ENCODE measurements at regions not wholly inside any gene's neighbourhood (a gene's known extent, or its start where the extent isn't known, plus 50 kb on each side); places are given as distances from the start of the nearest gene placed in this dataset.

DNA sequence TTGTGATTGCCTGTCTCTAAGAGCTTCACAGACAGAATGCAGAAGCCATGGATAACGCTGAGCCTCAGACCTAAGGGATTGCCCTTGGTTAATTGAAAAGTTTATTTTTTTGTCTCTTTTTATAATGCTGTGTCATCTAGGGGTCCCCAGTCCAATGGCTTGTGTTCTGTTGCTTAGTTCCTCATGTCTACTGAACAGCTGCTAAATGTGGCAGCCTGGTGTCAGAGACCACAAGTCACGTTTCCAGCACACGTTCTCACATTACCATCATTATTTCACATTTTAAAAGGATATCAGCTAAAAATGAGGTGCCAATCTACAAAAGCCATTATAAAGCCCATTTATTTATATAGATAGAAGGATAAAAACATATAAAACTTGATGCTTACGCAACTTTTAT, 1362.0 kb downstream of the PCDH9 start:
- no peak for ATAC-seq
- TF ChIP-seq ZNF8 (CRISPR knock-in tag; IDR thresholded peaks at IDR 0.05) (no peak), ARNTL (CRISPR knock-in tag; IDR thresholded peaks at IDR 0.05; ENCODE audit: borderline replicate concordance, low read depth) (no peak), TOX (CRISPR knock-in tag; IDR thresholded peaks at IDR 0.05; ENCODE audit: borderline replicate concordance) (no peak), OSR1 (CRISPR knock-in tag; IDR thresholded peaks at IDR 0.05) (no peak), GLIS3 (CRISPR knock-in tag; IDR thresholded peaks at IDR 0.05) (no peak), RARB (CRISPR knock-in tag; IDR thresholded peaks at IDR 0.05) (no peak), ZFP3 (CRISPR knock-in tag; IDR thresholded peaks at IDR 0.05) (no peak), ZFP30 (CRISPR knock-in tag; IDR thresholded peaks at IDR 0.05) (no peak), SNAI2 (CRISPR knock-in tag; IDR thresholded peaks at IDR 0.05) (no peak), PPARA (CRISPR knock-in tag; IDR thresholded peaks at IDR 0.05; ENCODE audit: borderline replicate concordance) (no peak), CSDC2 (CRISPR knock-in tag; IDR thresholded peaks at IDR 0.05) (no peak), ISL1 (CRISPR knock-in tag; IDR thresholded peaks at IDR 0.05) (no peak), ESRRG (CRISPR knock-in tag; IDR thresholded peaks at IDR 0.05) (no peak)
- TF ChIP-seq, protein P1, sequence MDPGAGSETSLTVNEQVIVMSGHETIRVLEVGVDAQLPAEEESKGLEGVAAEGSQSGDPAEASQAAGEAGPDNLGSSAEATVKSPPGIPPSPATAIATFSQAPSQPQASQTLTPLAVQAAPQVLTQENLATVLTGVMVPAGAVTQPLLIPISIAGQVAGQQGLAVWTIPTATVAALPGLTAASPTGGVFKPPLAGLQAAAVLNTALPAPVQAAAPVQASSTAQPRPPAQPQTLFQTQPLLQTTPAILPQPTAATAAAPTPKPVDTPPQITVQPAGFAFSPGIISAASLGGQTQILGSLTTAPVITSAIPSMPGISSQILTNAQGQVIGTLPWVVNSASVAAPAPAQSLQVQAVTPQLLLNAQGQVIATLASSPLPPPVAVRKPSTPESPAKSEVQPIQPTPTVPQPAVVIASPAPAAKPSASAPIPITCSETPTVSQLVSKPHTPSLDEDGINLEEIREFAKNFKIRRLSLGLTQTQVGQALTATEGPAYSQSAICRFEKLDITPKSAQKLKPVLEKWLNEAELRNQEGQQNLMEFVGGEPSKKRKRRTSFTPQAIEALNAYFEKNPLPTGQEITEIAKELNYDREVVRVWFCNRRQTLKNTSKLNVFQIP (CRISPR knock-in tag; IDR thresholded peaks at IDR 0.05; ENCODE audit: borderline replicate concordance, low read depth): no peak
- TF ChIP-seq, protein P2, sequence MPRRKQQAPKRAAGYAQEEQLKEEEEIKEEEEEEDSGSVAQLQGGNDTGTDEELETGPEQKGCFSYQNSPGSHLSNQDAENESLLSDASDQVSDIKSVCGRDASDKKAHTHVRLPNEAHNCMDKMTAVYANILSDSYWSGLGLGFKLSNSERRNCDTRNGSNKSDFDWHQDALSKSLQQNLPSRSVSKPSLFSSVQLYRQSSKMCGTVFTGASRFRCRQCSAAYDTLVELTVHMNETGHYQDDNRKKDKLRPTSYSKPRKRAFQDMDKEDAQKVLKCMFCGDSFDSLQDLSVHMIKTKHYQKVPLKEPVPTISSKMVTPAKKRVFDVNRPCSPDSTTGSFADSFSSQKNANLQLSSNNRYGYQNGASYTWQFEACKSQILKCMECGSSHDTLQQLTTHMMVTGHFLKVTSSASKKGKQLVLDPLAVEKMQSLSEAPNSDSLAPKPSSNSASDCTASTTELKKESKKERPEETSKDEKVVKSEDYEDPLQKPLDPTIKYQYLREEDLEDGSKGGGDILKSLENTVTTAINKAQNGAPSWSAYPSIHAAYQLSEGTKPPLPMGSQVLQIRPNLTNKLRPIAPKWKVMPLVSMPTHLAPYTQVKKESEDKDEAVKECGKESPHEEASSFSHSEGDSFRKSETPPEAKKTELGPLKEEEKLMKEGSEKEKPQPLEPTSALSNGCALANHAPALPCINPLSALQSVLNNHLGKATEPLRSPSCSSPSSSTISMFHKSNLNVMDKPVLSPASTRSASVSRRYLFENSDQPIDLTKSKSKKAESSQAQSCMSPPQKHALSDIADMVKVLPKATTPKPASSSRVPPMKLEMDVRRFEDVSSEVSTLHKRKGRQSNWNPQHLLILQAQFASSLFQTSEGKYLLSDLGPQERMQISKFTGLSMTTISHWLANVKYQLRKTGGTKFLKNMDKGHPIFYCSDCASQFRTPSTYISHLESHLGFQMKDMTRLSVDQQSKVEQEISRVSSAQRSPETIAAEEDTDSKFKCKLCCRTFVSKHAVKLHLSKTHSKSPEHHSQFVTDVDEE (CRISPR knock-in tag; IDR thresholded peaks at IDR 0.05): no peak
- TF ChIP-seq, protein P3, sequence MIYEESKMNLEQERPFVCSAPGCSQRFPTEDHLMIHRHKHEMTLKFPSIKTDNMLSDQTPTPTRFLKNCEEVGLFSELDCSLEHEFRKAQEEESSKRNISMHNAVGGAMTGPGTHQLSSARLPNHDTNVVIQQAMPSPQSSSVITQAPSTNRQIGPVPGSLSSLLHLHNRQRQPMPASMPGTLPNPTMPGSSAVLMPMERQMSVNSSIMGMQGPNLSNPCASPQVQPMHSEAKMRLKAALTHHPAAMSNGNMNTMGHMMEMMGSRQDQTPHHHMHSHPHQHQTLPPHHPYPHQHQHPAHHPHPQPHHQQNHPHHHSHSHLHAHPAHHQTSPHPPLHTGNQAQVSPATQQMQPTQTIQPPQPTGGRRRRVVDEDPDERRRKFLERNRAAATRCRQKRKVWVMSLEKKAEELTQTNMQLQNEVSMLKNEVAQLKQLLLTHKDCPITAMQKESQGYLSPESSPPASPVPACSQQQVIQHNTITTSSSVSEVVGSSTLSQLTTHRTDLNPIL (CRISPR knock-in tag; IDR thresholded peaks at IDR 0.05; ENCODE audit: low read depth): no peak
- TF ChIP-seq, protein P4, sequence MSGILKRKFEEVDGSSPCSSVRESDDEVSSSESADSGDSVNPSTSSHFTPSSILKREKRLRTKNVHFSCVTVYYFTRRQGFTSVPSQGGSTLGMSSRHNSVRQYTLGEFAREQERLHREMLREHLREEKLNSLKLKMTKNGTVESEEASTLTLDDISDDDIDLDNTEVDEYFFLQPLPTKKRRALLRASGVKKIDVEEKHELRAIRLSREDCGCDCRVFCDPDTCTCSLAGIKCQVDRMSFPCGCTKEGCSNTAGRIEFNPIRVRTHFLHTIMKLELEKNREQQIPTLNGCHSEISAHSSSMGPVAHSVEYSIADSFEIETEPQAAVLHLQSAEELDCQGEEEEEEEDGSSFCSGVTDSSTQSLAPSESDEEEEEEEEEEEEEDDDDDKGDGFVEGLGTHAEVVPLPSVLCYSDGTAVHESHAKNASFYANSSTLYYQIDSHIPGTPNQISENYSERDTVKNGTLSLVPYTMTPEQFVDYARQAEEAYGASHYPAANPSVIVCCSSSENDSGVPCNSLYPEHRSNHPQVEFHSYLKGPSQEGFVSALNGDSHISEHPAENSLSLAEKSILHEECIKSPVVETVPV (CRISPR knock-in tag; IDR thresholded peaks at IDR 0.05): no peak

DNA sequence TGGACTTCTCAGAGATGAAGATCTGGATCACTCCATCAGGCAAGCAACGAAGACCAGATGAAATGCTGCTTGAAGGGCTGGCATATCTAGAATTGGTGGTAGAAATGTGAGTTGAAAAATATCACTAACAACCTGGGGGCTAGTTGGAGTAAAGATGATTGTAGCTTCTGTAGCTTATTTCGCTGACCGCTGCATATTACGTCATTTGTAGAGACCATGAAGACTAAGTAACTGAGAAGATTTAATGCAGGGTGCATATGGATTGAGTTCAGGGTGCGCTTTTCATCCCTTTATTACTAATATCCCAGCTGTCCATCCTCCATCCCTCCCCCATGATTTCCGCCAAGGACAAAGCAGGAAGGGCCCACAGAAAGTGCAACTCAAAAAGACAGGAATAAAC, 1364.0 kb downstream of the PCDH9 start:
- TF ChIP-seq, protein P5, sequence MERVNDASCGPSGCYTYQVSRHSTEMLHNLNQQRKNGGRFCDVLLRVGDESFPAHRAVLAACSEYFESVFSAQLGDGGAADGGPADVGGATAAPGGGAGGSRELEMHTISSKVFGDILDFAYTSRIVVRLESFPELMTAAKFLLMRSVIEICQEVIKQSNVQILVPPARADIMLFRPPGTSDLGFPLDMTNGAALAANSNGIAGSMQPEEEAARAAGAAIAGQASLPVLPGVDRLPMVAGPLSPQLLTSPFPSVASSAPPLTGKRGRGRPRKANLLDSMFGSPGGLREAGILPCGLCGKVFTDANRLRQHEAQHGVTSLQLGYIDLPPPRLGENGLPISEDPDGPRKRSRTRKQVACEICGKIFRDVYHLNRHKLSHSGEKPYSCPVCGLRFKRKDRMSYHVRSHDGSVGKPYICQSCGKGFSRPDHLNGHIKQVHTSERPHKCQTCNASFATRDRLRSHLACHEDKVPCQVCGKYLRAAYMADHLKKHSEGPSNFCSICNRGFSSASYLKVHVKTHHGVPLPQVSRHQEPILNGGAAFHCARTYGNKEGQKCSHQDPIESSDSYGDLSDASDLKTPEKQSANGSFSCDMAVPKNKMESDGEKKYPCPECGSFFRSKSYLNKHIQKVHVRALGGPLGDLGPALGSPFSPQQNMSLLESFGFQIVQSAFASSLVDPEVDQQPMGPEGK (CRISPR knock-in tag; IDR thresholded peaks at IDR 0.05; ENCODE audit: borderline replicate concordance): no peak
- TF ChIP-seq ISL1 (CRISPR knock-in tag; IDR thresholded peaks at IDR 0.05): no peak
- no peak for TF ChIP-seq ARNTL (CRISPR knock-in tag; IDR thresholded peaks at IDR 0.05; ENCODE audit: borderline replicate concordance, low read depth)
- no peak for TF ChIP-seq GLIS3 (CRISPR knock-in tag; IDR thresholded peaks at IDR 0.05)
- no peak for TF ChIP-seq ZFP30 (CRISPR knock-in tag; IDR thresholded peaks at IDR 0.05)
- TF ChIP-seq OSR1 (CRISPR knock-in tag; IDR thresholded peaks at IDR 0.05): no peak
- ATAC-seq: no peak

DNA sequence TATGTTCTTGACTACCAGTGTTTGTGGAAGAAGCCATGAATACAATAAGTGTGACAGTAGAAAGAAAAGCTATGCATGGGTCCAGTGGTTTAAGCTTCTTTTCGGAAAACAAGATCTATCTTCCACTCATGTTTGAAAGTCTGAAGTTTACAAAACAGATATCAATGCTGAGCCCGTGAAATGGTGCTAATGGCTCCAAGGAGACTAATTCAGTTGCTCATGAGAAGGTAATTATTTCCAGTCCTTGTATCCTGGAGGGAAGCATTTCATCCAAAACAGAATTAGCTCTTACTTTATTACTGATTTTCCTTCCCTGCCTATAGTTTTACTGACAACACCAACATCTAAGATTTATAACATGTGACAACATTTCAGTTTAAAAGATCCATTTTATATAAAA, 1364.9 kb downstream of the PCDH9 start:
- no peak for TF ChIP-seq CSDC2 (CRISPR knock-in tag; IDR thresholded peaks at IDR 0.05)
- no peak for TF ChIP-seq ZFP30 (CRISPR knock-in tag; IDR thresholded peaks at IDR 0.05)
- TF ChIP-seq, protein P2 (CRISPR knock-in tag; IDR thresholded peaks at IDR 0.05): no peak
- no peak for TF ChIP-seq GLIS3 (CRISPR knock-in tag; IDR thresholded peaks at IDR 0.05)
- TF ChIP-seq ESRRG (CRISPR knock-in tag; IDR thresholded peaks at IDR 0.05): no peak
- no peak for TF ChIP-seq ISL1 (CRISPR knock-in tag; IDR thresholded peaks at IDR 0.05)
- TF ChIP-seq BACH2 (CRISPR knock-in tag; IDR thresholded peaks at IDR 0.05; ENCODE audit: borderline replicate concordance): no peak
- TF ChIP-seq, protein P4 (CRISPR knock-in tag; IDR thresholded peaks at IDR 0.05): no peak
- no peak for TF ChIP-seq ZFP3 (CRISPR knock-in tag; IDR thresholded peaks at IDR 0.05)
- ATAC-seq: no peak
